ENCODE measurements at regions not wholly inside any gene's neighbourhood (a gene's known extent, or its start where the extent isn't known, plus 50 kb on each side); places are given as distances from the start of the nearest gene placed in this dataset.
A peak's percentile ranks its signal among the peaks of the same experiment; 100 is the strongest.

GRCh38 chr14:104386151-104386841, 193.3 kb upstream of the C14orf180 start:
- DNase-seq (ENCODE audit: low read depth in 2 of 2) = no peak

GRCh38 chr14:104387022-104388010, 192.2 kb upstream of the C14orf180 start:
- DNase-seq (ENCODE audit: low read depth in 2 of 2) = no peak

GRCh38 chr14:104388011-104388521, 191.5 kb upstream of the C14orf180 start:
- no peak for DNase-seq (ENCODE audit: low read depth in 2 of 2)

GRCh38 chr14:104388541-104389325, 190.8 kb upstream of the C14orf180 start:
- no peak for DNase-seq (ENCODE audit: low read depth in 2 of 2)

- no peak for DNase-seq (ENCODE audit: low read depth in 2 of 2)
These were observed 190.0 kb upstream of the C14orf180 start for GRCh38 chr14:104389326-104390220.

GRCh38 chr14:104390221-104390931, 189.2 kb upstream of the C14orf180 start:
- no peak for DNase-seq (ENCODE audit: low read depth in 2 of 2)

GRCh38 chr14:104390941-104391901, 188.3 kb upstream of the C14orf180 start:
- no peak for DNase-seq (ENCODE audit: low read depth in 2 of 2)

- no peak for DNase-seq (ENCODE audit: low read depth in 2 of 2)
These were observed 187.6 kb upstream of the C14orf180 start for GRCh38 chr14:104392001-104392395.

GRCh38 chr14:104392396-104393198, 187.0 kb upstream of the C14orf180 start:
- DNase-seq (ENCODE audit: low read depth in 2 of 2) = no peak

- no peak for DNase-seq (ENCODE audit: low read depth in 2 of 2)
These were observed 186.2 kb upstream of the C14orf180 start for GRCh38 chr14:104393199-104393897.

GRCh38 chr14:104393898-104394381, 185.6 kb upstream of the C14orf180 start:
- peak; percentile 30 to 35 for DNase-seq (ENCODE audit: low read depth in 2 of 2)

- DNase-seq (ENCODE audit: low read depth in 2 of 2) = no peak
These were observed 185.1 kb upstream of the C14orf180 start for GRCh38 chr14:104394409-104394851.

GRCh38 chr14:104395276-104395675, 184.3 kb upstream of the C14orf180 start:
- no peak for DNase-seq (ENCODE audit: low read depth in 2 of 2)

- DNase-seq (ENCODE audit: low read depth in 2 of 2) = no peak
These were observed 183.5 kb upstream of the C14orf180 start for GRCh38 chr14:104395941-104396681.

GRCh38 chr14:104396682-104397470, 182.7 kb upstream of the C14orf180 start:
- no peak for DNase-seq (ENCODE audit: low read depth in 2 of 2)

- DNase-seq (ENCODE audit: low read depth in 2 of 2) = no peak
These were observed 181.6 kb upstream of the C14orf180 start for GRCh38 chr14:104397956-104398355.

Data from stimulated activated CD8-positive, alpha-beta memory T cell treated with anti-CD3 and anti-CD28 coated beads, Interleukin-7, amount 100 ng/mL, for 4 hours (primary cell).